Lung (tissue), 11 donors: ENCODE measurements at regions not wholly inside any gene's neighbourhood (a gene's known extent, or its start where the extent isn't known, plus 50 kb on each side); places are given as distances from the start of the nearest gene placed in this dataset.

ENCODE experiments used
- ATAC-seq: fragments of 200-7000 bp; cut with Tn5 transposase; one replicate; pipeline ENCODE4 v1.9.1; 2020; ENCODE audit warnings: moderate number of reproducible peaks; ENCODE audit not compliant: insufficient read depth, low FRiP score
- DNase-seq, 3 donors: peaks; one replicate each; pipeline ENCODE4 v3.0.0-alpha.2; 2013 to 2017
- H3K27ac ChIP-seq, 2 donors: one replicate each; pipeline ENCODE4 v1.5.1; 2013; ENCODE audit warnings: mild to moderate bottlenecking in 2 of 2, moderate library complexity in 2 of 2, control low read depth in 1 of 2, inconsistent platforms in 1 of 2, low read depth in 1 of 2, low read length in 1 of 2
- H3K27me3 ChIP-seq, 3 donors: one replicate each; pipeline ENCODE4 v1.5.1; 2013; ENCODE audit warnings: low read length in 2 of 3; ENCODE audit not compliant: control insufficient read depth in 3 of 3, insufficient read depth in 3 of 3
- H3K36me3 ChIP-seq, 4 donors: one replicate each; pipeline ENCODE4 v1.5.1; 2013; ENCODE audit warnings: low read length in 4 of 4, mild to moderate bottlenecking in 1 of 4, moderate library complexity in 1 of 4; ENCODE audit not compliant: control insufficient read depth in 4 of 4, insufficient read depth in 4 of 4
- H3K4me1 ChIP-seq, 5 donors: one replicate each; pipeline ENCODE4 v1.5.1; 2013; ENCODE audit warnings: low read length in 5 of 5, mild to moderate bottlenecking in 2 of 5, moderate library complexity in 1 of 5; ENCODE audit not compliant: control insufficient read depth in 5 of 5, insufficient read depth in 5 of 5
- H3K4me3 ChIP-seq: one replicate; pipeline ENCODE4 v1.5.1; 2013; ENCODE audit warnings: mild to moderate bottlenecking, control low read depth, moderate library complexity
- H3K9ac ChIP-seq, 2 donors: one replicate each; pipeline ENCODE4 v1.5.1; 2013; ENCODE audit warnings: low read length in 2 of 2, control low read depth in 1 of 2; ENCODE audit not compliant: insufficient read depth in 1 of 2
- H3K9me3 ChIP-seq, 4 donors: one replicate each; pipeline ENCODE4 v1.5.1; 2013; ENCODE audit warnings: low read length in 3 of 4, mild to moderate bottlenecking in 1 of 4, moderate library complexity in 1 of 4; ENCODE audit not compliant: control insufficient read depth in 4 of 4, insufficient read depth in 3 of 4
- WGBS, 2 donors: extraction: QIAGEN DNeasy Blood & Tissue Kit; methylation state at CpG; one replicate each; pipeline ENCODE4 v1.1.7; 2013; 5-methylcytosine and 5-hydroxymethylcytosine counted together
- TF ChIP-seq, protein P1 (sequence below): IDR thresholded peaks from 2 replicates; pipeline ENCODE4 v1.5.1; 2012; ENCODE audit warnings: mild to moderate bottlenecking; ENCODE audit errors: control extremely low read depth, extremely low read depth
- donor health status: control.
- donor health status: control.
- donor health status: Bipolar disorder and iron deficiency.
- donor health status: healthy.
- donor health status: DM: yes; HTN: yes; CAD: no.

DNA sequence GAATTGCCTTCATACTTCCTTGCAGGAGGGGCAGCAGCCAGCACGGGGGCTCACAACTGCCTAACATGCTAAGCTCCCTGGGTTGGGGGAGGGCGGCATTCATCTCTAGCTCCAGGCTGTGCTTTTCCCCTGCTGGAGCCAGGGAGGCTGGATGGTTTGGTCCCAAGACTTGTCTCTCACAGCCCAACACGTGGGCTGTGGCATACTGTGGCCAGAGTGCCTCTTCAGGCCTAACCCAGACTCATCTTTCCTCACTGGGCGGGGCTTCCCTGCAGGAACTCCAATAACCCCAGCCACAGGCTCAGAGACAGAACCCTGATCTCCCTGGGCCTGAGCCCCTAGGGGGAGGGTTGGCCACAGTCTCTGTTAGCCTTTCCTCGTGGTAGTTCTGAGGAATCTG is 121.9 kb upstream of the PLET1 start:
- 72% methylated on average over 5 of the region's 5 CpGs for WGBS, 2 donors
- Histone ChIP-seq H3K27ac (no peak overlapping the region), H3K36me3 (no peaks in the 10 kb centered on the region), H3K4me3 (no peak overlapping the region), H3K9ac (no peak overlapping the region), H3K27me3 (no peaks in the 10 kb centered on the region), H3K9me3 (no peaks in the 10 kb centered on the region), H3K4me1 (no peaks in the 10 kb centered on the region)
- TF ChIP-seq, protein P1, sequence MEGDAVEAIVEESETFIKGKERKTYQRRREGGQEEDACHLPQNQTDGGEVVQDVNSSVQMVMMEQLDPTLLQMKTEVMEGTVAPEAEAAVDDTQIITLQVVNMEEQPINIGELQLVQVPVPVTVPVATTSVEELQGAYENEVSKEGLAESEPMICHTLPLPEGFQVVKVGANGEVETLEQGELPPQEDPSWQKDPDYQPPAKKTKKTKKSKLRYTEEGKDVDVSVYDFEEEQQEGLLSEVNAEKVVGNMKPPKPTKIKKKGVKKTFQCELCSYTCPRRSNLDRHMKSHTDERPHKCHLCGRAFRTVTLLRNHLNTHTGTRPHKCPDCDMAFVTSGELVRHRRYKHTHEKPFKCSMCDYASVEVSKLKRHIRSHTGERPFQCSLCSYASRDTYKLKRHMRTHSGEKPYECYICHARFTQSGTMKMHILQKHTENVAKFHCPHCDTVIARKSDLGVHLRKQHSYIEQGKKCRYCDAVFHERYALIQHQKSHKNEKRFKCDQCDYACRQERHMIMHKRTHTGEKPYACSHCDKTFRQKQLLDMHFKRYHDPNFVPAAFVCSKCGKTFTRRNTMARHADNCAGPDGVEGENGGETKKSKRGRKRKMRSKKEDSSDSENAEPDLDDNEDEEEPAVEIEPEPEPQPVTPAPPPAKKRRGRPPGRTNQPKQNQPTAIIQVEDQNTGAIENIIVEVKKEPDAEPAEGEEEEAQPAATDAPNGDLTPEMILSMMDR: no peak
- ATAC-seq (no peak), DNase-seq (no peak)

DNA sequence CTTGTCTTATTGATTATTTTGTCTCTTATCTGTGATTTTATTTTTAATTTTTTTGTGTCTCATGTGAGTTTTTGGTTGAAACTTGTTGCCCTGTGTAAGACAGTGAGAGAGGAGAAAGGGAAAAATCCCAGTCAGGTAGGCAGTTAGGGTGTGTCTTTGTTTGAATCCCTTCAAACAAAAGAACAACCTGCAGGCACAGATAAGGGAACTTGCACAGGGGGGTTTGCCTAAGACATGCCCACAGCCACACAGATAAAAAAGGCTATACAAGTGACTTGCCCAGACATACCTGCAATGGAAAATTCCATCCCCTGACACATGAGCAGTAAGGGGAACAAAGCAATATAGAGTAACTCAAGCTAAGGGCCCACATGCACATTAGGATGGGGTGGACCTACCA is 127.8 kb upstream of the PLET1 start:
- ATAC-seq (no peak), DNase-seq (no peak)
- Histone ChIP-seq H3K9ac (no peak overlapping the region), H3K4me1 (no peaks in the 10 kb centered on the region), H3K27me3 (no peaks in the 10 kb centered on the region), H3K4me3 (no peak overlapping the region), H3K27ac (no peak overlapping the region), H3K36me3 (no peaks in the 10 kb centered on the region), H3K9me3 (peaks cover 0 to 6% (median 0%) of the 10 kb centered on the region in 4 donors)
- TF ChIP-seq, protein P1: no peak

DNA sequence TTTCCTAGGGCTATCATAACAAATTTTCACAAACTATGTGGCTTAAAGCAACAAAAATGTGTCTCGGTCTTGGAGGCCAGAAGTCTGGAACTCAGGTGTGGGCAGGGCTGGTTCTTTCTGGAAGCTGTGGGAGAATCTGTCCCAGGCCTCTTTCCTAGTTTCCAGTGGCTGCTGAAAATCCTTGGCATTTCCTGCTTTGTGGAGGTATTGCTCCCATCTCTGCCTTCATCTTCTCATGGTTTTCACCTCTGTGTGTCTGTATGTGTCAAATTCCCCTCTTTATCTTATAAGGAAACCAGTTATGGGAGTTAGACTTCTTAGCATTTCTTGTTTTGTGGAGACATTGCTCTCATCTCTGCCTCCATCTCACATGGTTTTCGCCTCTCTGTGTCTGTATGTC is 130.4 kb upstream of the PLET1 start:
- TF ChIP-seq, protein P1: no peak
- Histone ChIP-seq H3K27ac (no peak overlapping the region), H3K36me3 (no peaks in the 10 kb centered on the region), H3K4me3 (no peak overlapping the region), H3K4me1 (no peaks in the 10 kb centered on the region), H3K9me3 (peaks cover 0 to 6% (median 0%) of the 10 kb centered on the region in 4 donors), H3K27me3 (no peaks in the 10 kb centered on the region), H3K9ac (no peak overlapping the region)
- ATAC-seq (no peak), DNase-seq (no peak)
- 43 to 48% methylated on average over 2 of the region's 2 CpGs for WGBS, 2 donors

DNA sequence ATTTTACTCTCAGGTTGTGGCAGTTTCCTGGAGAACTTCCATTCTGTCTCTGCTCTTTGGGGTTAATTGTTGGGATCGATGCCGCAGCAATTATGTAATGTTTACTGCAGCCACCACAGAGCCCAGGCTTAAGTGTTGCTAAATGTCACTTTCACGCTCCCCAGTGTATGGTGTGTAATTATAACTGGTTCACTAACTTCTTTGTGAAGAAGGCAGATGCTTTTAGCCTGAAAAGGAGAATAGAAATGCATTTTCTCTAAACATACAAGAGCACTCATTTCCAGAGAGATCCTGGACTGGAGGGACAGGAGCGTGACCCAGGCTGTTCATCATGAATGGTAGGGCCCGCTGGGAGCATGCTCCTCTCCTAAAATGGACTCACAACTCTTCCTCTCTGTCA is 132.2 kb upstream of the PLET1 start:
- WGBS, 2 donors: 66 to 68% methylated on average over 5 of the region's 5 CpGs

More for the DNA sequence above, 132.2 kb upstream of the PLET1 start:
- TF ChIP-seq, protein P1: no peak
- Histone ChIP-seq H3K9me3 (peaks cover 0 to 6% (median 0%) of the 10 kb centered on the region in 4 donors), H3K27ac (no peak overlapping the region), H3K4me3 (no peak overlapping the region), H3K36me3 (no peaks in the 10 kb centered on the region), H3K27me3 (no peaks in the 10 kb centered on the region), H3K4me1 (no peaks in the 10 kb centered on the region), H3K9ac (no peak overlapping the region)
- DNase-seq: no peak
- ATAC-seq: no peak
